Osteoblast (primary cell): ENCODE measurements at regions not wholly inside any gene's neighbourhood (a gene's known extent, or its start where the extent isn't known, plus 50 kb on each side); places are given as distances from the start of the nearest gene placed in this dataset.
"Not testable (repeated sequence)": the region's sequence is repeated elsewhere in the genome, so short reads cannot be mapped to it uniquely, and the experiment has no call there.

ENCODE experiments used
- DNase-seq: peaks from one replicate; pipeline ENCODE4 v3.0.0; 2011; ENCODE audit warnings: low spot score, mixed read lengths; ENCODE audit not compliant: insufficient read length; ENCODE audit errors: missing footprints
- H2AFZ ChIP-seq: 2 replicates; pipeline ENCODE4 v1.6.0; 2011; ENCODE audit warnings: mild to moderate bottlenecking, low read length
- H3K27ac ChIP-seq: 2 replicates; pipeline ENCODE4 v1.5.1; 2011; ENCODE audit warnings: mild to moderate bottlenecking, low read depth, low read length, moderate library complexity
- H3K27me3 ChIP-seq: 2 replicates; pipeline ENCODE4 v1.6.0; 2012; ENCODE audit warnings: mild to moderate bottlenecking, control low read depth, inconsistent platforms, low read length, moderate library complexity; ENCODE audit not compliant: insufficient read depth
- H3K36me3 ChIP-seq: 2 replicates; pipeline ENCODE4 v1.5.1; 2011; ENCODE audit warnings: mild to moderate bottlenecking, low read length, control low read depth, moderate library complexity; ENCODE audit not compliant: insufficient read depth
- H3K4me1 ChIP-seq: 2 replicates; pipeline ENCODE4 v1.5.1; 2011; ENCODE audit warnings: mild to moderate bottlenecking, low read length, control low read depth, moderate library complexity; ENCODE audit not compliant: insufficient read depth
- H3K4me2 ChIP-seq: 2 replicates; pipeline ENCODE4 v1.6.0; 2011; ENCODE audit warnings: mild to moderate bottlenecking, low read length; ENCODE audit not compliant: insufficient read depth
- H3K4me3 ChIP-seq: fragments of 200-600 bp; sonication (generic); 3 replicates; pipeline ENCODE4 v1.5.1; 2012; ENCODE audit warnings: mild to moderate bottlenecking, low read length, inconsistent platforms; ENCODE audit not compliant: insufficient read depth
- H3K79me2 ChIP-seq: 2 replicates; pipeline ENCODE4 v1.6.0; 2012; ENCODE audit warnings: mild to moderate bottlenecking, low read length, control low read depth, inconsistent platforms; ENCODE audit not compliant: insufficient read depth
- H3K9me3 ChIP-seq: 2 replicates; pipeline ENCODE4 v1.5.1; 2011; ENCODE audit warnings: low read depth, low read length, control low read depth
- H4K20me1 ChIP-seq: 2 replicates; pipeline ENCODE4 v1.6.0; 2012; ENCODE audit warnings: mild to moderate bottlenecking, low read length, control low read depth; ENCODE audit not compliant: insufficient read depth
- TF ChIP-seq, protein P1 (sequence below): IDR thresholded peaks from 2 replicates; pipeline ENCODE4 v1.5.1; 2011; ENCODE audit warnings: mild to moderate bottlenecking, low read depth, low read length, moderate library complexity; ENCODE audit errors: extremely low read depth

DNA sequence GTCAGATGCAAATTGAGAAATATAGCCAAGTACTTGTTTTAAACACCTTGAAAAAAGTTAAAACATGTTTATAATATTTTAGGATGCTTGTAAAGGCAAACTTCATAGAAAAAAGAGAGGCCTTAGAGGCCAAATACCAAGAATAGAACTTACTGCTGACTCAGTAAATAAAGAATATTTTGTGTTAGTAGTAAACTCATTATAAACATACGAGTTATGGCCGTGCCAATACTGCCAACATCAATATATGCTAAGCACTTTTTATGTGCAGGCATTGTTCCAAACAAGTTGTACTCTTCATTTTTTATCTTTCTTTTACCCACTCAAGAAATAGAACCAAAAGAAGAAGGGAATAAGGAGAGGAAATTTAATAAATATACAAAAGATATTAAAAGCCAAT lies 705.9 kb upstream of the NCAM2 start:
- H3K4me1 ChIP-seq: no peaks in the 10 kb centered on the region
- no peak overlapping the region for H3K27ac ChIP-seq
- no peaks in the 10 kb centered on the region for H3K79me2 ChIP-seq
- no peaks in the 10 kb centered on the region for H3K36me3 ChIP-seq
- H3K4me2 ChIP-seq: no peak overlapping the region
- H3K27me3 ChIP-seq: no peaks in the 10 kb centered on the region
- no peak overlapping the region for H3K4me3 ChIP-seq
- H4K20me1 ChIP-seq: no peaks in the 10 kb centered on the region
- no peaks in the 10 kb centered on the region for H3K9me3 ChIP-seq
- no peak for DNase-seq
- TF ChIP-seq, protein P1, sequence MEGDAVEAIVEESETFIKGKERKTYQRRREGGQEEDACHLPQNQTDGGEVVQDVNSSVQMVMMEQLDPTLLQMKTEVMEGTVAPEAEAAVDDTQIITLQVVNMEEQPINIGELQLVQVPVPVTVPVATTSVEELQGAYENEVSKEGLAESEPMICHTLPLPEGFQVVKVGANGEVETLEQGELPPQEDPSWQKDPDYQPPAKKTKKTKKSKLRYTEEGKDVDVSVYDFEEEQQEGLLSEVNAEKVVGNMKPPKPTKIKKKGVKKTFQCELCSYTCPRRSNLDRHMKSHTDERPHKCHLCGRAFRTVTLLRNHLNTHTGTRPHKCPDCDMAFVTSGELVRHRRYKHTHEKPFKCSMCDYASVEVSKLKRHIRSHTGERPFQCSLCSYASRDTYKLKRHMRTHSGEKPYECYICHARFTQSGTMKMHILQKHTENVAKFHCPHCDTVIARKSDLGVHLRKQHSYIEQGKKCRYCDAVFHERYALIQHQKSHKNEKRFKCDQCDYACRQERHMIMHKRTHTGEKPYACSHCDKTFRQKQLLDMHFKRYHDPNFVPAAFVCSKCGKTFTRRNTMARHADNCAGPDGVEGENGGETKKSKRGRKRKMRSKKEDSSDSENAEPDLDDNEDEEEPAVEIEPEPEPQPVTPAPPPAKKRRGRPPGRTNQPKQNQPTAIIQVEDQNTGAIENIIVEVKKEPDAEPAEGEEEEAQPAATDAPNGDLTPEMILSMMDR: no peak
- no peak overlapping the region for H2AFZ ChIP-seq

DNA sequence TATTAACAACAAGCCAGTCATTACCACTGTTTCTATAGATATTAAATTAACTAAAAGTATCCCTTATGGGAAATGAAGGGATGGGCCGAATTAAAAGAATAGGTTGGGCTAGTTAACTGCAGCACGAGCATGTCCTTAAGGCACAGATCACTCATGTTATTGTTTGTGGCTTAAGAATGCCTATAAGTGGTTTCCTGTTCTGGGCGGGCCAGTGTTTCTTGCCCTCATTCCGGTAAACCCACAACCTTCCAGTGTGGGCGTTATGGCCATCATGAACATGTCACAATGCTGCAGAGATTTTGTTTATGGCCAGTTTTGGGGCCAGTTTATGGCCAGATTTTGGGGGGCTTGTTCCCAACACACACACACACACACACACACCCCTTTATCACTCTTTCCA lies 705.4 kb upstream of the NCAM2 start:
- not testable (repeated sequence) for H3K4me2 ChIP-seq, DNase-seq, H3K27ac ChIP-seq, H3K9me3 ChIP-seq, H3K36me3 ChIP-seq, H3K4me1 ChIP-seq, H2AFZ ChIP-seq, H3K4me3 ChIP-seq, H3K79me2 ChIP-seq, H3K27me3 ChIP-seq, H4K20me1 ChIP-seq

DNA sequence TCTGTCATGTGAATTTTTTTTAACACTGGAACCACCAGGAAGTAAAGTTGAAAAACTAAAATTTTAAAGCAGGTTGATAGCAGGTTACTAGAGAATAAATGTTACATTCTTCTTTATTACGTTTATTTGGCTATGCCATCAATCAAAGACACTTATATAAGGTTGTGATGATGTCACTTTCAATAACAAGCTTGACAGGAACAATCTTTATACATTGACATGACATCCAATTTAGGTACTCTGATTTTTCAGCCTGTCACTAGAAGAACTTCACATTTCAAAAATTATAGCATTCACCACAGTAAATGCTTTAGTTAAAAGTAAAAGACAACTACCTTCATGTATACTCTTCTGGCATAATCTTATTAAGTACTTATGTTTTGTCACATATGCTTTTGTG lies 696.8 kb upstream of the NCAM2 start:
- H3K36me3 ChIP-seq: no peaks in the 10 kb centered on the region
- no peak overlapping the region for H3K4me2 ChIP-seq
- DNase-seq: no peak
- TF ChIP-seq, protein P1: no peak
- H3K9me3 ChIP-seq: peaks cover 2% of the 10 kb centered on the region
- H3K79me2 ChIP-seq: no peaks in the 10 kb centered on the region
- H3K27ac ChIP-seq: no peak overlapping the region
- H2AFZ ChIP-seq: no peak overlapping the region
- H3K27me3 ChIP-seq: no peaks in the 10 kb centered on the region
- H3K4me1 ChIP-seq: no peaks in the 10 kb centered on the region
- H3K4me3 ChIP-seq: no peak overlapping the region
- no peaks in the 10 kb centered on the region for H4K20me1 ChIP-seq

DNA sequence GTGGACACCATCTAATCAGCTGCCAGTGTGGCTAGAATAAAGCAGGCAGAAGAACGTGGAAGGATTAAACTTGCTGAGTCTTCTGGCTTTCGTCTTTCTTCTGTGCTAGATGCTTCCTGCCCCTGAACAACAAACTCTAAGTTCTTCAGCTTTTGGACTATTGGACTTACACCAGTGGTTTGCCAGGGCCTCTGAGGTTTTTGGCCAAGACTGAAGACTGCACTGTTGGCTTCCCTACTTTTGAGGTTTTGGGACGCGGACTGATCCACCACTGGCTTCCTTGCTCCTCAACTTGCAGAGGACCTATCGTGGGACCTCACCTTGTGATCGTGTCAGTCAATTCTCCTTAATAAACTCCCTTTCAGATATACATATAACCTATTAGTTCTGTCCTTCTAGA lies 696.1 kb upstream of the NCAM2 start:
- H3K27me3 ChIP-seq: no peaks in the 10 kb centered on the region
- no peaks in the 10 kb centered on the region for H4K20me1 ChIP-seq
- H3K4me3 ChIP-seq: no peak overlapping the region
- no peaks in the 10 kb centered on the region for H3K36me3 ChIP-seq
- no peaks in the 10 kb centered on the region for H3K79me2 ChIP-seq
- H2AFZ ChIP-seq: no peak overlapping the region
- no peak overlapping the region for H3K4me2 ChIP-seq
- H3K4me1 ChIP-seq: no peaks in the 10 kb centered on the region
- no peak overlapping the region for H3K27ac ChIP-seq
- DNase-seq: no peak
- TF ChIP-seq, protein P1: no peak
- peaks cover 2% of the 10 kb centered on the region for H3K9me3 ChIP-seq

DNA sequence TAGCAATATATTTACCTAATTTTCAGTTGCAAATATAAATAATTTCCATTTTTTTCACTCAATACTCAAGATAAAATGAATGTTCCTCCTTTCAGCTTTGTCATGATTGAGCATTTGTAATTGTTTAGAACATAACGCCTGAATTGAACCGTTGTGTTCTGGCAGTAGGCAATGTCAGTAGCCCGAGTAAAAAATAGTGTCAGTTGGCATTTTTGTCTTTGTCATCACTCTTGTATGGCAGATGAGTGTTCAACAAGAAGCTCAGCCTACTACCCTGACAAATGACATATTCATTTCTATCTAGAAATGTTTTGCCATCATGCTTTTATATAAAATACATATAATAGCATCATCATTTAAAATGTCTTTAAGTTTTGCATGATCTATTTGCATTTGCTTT lies 691.4 kb upstream of the NCAM2 start:
- TF ChIP-seq, protein P1: no peak
- no peak overlapping the region for H3K27ac ChIP-seq
- no peak overlapping the region for H3K4me3 ChIP-seq
- H3K79me2 ChIP-seq: no peaks in the 10 kb centered on the region
- H3K36me3 ChIP-seq: no peaks in the 10 kb centered on the region
- H3K4me2 ChIP-seq: no peak overlapping the region
- H3K9me3 ChIP-seq: no peaks in the 10 kb centered on the region
- H3K4me1 ChIP-seq: no peaks in the 10 kb centered on the region
- H3K27me3 ChIP-seq: no peaks in the 10 kb centered on the region
- no peaks in the 10 kb centered on the region for H4K20me1 ChIP-seq
- H2AFZ ChIP-seq: no peak overlapping the region
- no peak for DNase-seq
